ENCODE measurements at regions not wholly inside any gene's neighbourhood (a gene's known extent, or its start where the extent isn't known, plus 50 kb on each side); places are given as distances from the start of the nearest gene placed in this dataset.

- no peak overlapping the region for H3K4me2 ChIP-seq (ENCODE audit: extremely low read depth, insufficient read depth, low read length)
- no peak overlapping the region for H3K9ac ChIP-seq (ENCODE audit: insufficient read depth, low read length)
- H3K27me3 ChIP-seq (ENCODE audit: control insufficient read depth, insufficient read depth, low read length): no peaks in the 10 kb centered on the region
- no peak for DNase-seq (ENCODE audit: low read depth in 2 of 2)
- no peaks in the 10 kb centered on the region for H4K20me1 ChIP-seq (ENCODE audit: control insufficient read depth, extremely low read depth, insufficient read depth, low read length)
- no peaks in the 10 kb centered on the region for H3K36me3 ChIP-seq (ENCODE audit: control insufficient read depth, insufficient read depth, low read length)
- no peaks in the 10 kb centered on the region for H3K79me2 ChIP-seq (ENCODE audit: control insufficient read depth, insufficient read depth, low read length)
- no peak overlapping the region for H3K27ac ChIP-seq (ENCODE audit: insufficient read depth, low read length)
- TF ChIP-seq CTCF (conservative IDR thresholded peaks at IDR 0.05 in 1 of 2, IDR thresholded peaks at IDR 0.05 in 1 of 2; ENCODE audit: low read depth in 1 of 2, low read length in 2 of 2): no peak
- no peak for TF ChIP-seq EZH2 (IDR thresholded peaks at IDR 0.05; ENCODE audit: low read length, missing control alignments)
- no peaks in the 10 kb centered on the region for H3K4me1 ChIP-seq (ENCODE audit: control insufficient read depth, extremely low read depth, insufficient read depth, low read length)
- H3K9me3 ChIP-seq (ENCODE audit: control insufficient read depth, insufficient read depth, low read depth, low read length): no peaks in the 10 kb centered on the region
- H3K4me3 ChIP-seq (replicated peaks in 1 of 4; ENCODE audit: control extremely low read depth in 1 of 4, insufficient read depth in 1 of 4, low read depth in 3 of 4, low read length in 4 of 4): no peak overlapping the region
- no peak overlapping the region for H2AFZ ChIP-seq (ENCODE audit: low read length)
Measured at GRCh38 chr5:124178050-124178449, 568.4 kb downstream of the ZNF608 start.

GRCh38 chr5:124176692-124177091, 569.7 kb downstream of the ZNF608 start:
- Histone ChIP-seq H3K4me2 (ENCODE audit: extremely low read depth, insufficient read depth, low read length) (no peak overlapping the region), H3K27ac (ENCODE audit: insufficient read depth, low read length) (no peak overlapping the region), H4K20me1 (ENCODE audit: control insufficient read depth, extremely low read depth, insufficient read depth, low read length) (no peaks in the 10 kb centered on the region), H3K4me1 (ENCODE audit: control insufficient read depth, extremely low read depth, insufficient read depth, low read length) (no peaks in the 10 kb centered on the region), H3K79me2 (ENCODE audit: control insufficient read depth, insufficient read depth, low read length) (no peaks in the 10 kb centered on the region), H2AFZ (ENCODE audit: low read length) (no peak overlapping the region), H3K27me3 (ENCODE audit: control insufficient read depth, insufficient read depth, low read length) (no peaks in the 10 kb centered on the region), H3K4me3 (replicated peaks in 1 of 4; ENCODE audit: control extremely low read depth in 1 of 4, insufficient read depth in 1 of 4, low read depth in 3 of 4, low read length in 4 of 4) (no peak overlapping the region), H3K9me3 (ENCODE audit: control insufficient read depth, insufficient read depth, low read depth, low read length) (no peaks in the 10 kb centered on the region), H3K9ac (ENCODE audit: insufficient read depth, low read length) (no peak overlapping the region), H3K36me3 (ENCODE audit: control insufficient read depth, insufficient read depth, low read length) (no peaks in the 10 kb centered on the region)
- DNase-seq (ENCODE audit: low read depth in 2 of 2): no peak
- TF ChIP-seq EZH2 (IDR thresholded peaks at IDR 0.05; ENCODE audit: low read length, missing control alignments): no peak
- TF ChIP-seq CTCF (conservative IDR thresholded peaks at IDR 0.05 in 1 of 2, IDR thresholded peaks at IDR 0.05 in 1 of 2; ENCODE audit: low read depth in 1 of 2, low read length in 2 of 2): peak in 1 of 2 donors; percentile 3

DNA sequence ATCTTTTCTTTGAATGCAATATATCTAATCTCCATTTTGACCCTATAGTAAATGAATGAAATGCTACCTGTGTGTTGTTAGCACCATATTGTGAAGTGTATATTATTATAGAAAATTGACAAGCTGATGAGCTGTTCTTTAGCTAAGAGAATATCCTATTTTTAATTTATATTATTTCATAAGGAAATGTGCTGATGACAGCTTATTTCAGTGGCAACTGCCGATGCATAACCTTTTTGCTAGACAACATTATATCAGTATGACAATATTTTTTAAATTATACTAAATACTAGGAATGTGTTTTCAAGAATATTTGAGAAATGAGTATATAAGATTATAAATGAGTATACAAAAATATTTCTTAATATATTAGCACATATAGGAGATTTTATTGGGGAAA, 573.1 kb downstream of the ZNF608 start:
- no peaks in the 10 kb centered on the region for H3K4me1 ChIP-seq (ENCODE audit: control insufficient read depth, extremely low read depth, insufficient read depth, low read length)
- no peak overlapping the region for H3K4me2 ChIP-seq (ENCODE audit: extremely low read depth, insufficient read depth, low read length)
- no peak overlapping the region for H2AFZ ChIP-seq (ENCODE audit: low read length)
- H3K79me2 ChIP-seq (ENCODE audit: control insufficient read depth, insufficient read depth, low read length): no peaks in the 10 kb centered on the region
- no peaks in the 10 kb centered on the region for H4K20me1 ChIP-seq (ENCODE audit: control insufficient read depth, extremely low read depth, insufficient read depth, low read length)
- TF ChIP-seq CTCF (conservative IDR thresholded peaks at IDR 0.05 in 1 of 2, IDR thresholded peaks at IDR 0.05 in 1 of 2; ENCODE audit: low read depth in 1 of 2, low read length in 2 of 2) (no peak), EZH2 (IDR thresholded peaks at IDR 0.05; ENCODE audit: low read length, missing control alignments) (no peak)
- no peak overlapping the region for H3K27ac ChIP-seq (ENCODE audit: insufficient read depth, low read length)
- no peak for DNase-seq (ENCODE audit: low read depth in 2 of 2)
- H3K4me3 ChIP-seq (replicated peaks in 1 of 4; ENCODE audit: control extremely low read depth in 1 of 4, insufficient read depth in 1 of 4, low read depth in 3 of 4, low read length in 4 of 4): no peak overlapping the region
- no peaks in the 10 kb centered on the region for H3K9me3 ChIP-seq (ENCODE audit: control insufficient read depth, insufficient read depth, low read depth, low read length)
- H3K27me3 ChIP-seq (ENCODE audit: control insufficient read depth, insufficient read depth, low read length): no peaks in the 10 kb centered on the region
- no peak overlapping the region for H3K9ac ChIP-seq (ENCODE audit: insufficient read depth, low read length)
- no peaks in the 10 kb centered on the region for H3K36me3 ChIP-seq (ENCODE audit: control insufficient read depth, insufficient read depth, low read length)

All from fibroblast of lung (primary cell).